ENCODE measurements at regions not wholly inside any gene's neighbourhood (a gene's known extent, or its start where the extent isn't known, plus 50 kb on each side); places are given as distances from the start of the nearest gene placed in this dataset.

- Histone ChIP-seq H3K36me3 (no peaks in the 10 kb centered on the region), H3K9ac (ENCODE audit: low read depth in 2 of 2, low read length in 2 of 2) (no peak overlapping the region), H3K27me3 (no peaks in the 10 kb centered on the region), H3K9me3 (no peaks in the 10 kb centered on the region), H3K4me3 (no peak overlapping the region), H3K4me1 (no peaks in the 10 kb centered on the region), H3K27ac (no peak overlapping the region)
- TF ChIP-seq, protein P1, sequence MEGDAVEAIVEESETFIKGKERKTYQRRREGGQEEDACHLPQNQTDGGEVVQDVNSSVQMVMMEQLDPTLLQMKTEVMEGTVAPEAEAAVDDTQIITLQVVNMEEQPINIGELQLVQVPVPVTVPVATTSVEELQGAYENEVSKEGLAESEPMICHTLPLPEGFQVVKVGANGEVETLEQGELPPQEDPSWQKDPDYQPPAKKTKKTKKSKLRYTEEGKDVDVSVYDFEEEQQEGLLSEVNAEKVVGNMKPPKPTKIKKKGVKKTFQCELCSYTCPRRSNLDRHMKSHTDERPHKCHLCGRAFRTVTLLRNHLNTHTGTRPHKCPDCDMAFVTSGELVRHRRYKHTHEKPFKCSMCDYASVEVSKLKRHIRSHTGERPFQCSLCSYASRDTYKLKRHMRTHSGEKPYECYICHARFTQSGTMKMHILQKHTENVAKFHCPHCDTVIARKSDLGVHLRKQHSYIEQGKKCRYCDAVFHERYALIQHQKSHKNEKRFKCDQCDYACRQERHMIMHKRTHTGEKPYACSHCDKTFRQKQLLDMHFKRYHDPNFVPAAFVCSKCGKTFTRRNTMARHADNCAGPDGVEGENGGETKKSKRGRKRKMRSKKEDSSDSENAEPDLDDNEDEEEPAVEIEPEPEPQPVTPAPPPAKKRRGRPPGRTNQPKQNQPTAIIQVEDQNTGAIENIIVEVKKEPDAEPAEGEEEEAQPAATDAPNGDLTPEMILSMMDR (IDR thresholded peaks at IDR 0.05): no peak
- intact Hi-C loops (cut with DNase I): no loop called here
- DNase-seq: no peak
These were observed 377.3 kb upstream of the MCTP2 start for GRCh38 chr15:93854088-93854487.

DNA sequence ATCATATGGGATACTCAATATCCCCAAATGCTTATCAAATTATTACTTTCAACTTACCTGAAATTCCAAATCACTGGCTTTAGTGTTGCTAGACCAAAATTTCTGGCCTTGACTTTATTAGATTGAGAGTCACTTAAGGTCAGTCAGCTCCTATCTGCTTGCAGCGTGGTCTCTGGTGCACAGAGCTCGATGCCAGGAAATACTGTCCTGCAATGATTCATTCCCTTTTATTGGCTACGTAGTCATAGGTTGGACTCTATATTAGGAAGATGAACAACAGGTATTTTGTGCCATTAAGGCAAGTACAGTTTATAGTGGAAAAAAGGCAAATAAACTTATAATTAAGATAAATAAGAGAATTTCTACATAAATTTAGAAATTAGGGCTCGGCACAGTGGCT, 378.6 kb upstream of the MCTP2 start:
- H3K36me3 ChIP-seq: no peaks in the 10 kb centered on the region
- no peaks in the 10 kb centered on the region for H3K9me3 ChIP-seq
- no peak overlapping the region for H3K9ac ChIP-seq (ENCODE audit: low read depth in 2 of 2, low read length in 2 of 2)
- no peak overlapping the region for H3K4me3 ChIP-seq
- intact Hi-C loops (cut with DNase I): no loop called here
- no peak overlapping the region for H3K27ac ChIP-seq
- H3K27me3 ChIP-seq: no peaks in the 10 kb centered on the region
- TF ChIP-seq, protein P1 (IDR thresholded peaks at IDR 0.05): no peak
- DNase-seq: no peak
- no peaks in the 10 kb centered on the region for H3K4me1 ChIP-seq

- DNase-seq: no peak
- H3K27ac ChIP-seq: no peak overlapping the region
These were observed 382.9 kb upstream of the MCTP2 start for GRCh38 chr15:93848490-93848889.

GRCh38 chr15:93848076-93848475, 383.3 kb upstream of the MCTP2 start:
- Histone ChIP-seq H3K4me1 (no peaks in the 10 kb centered on the region), H3K27me3 (no peaks in the 10 kb centered on the region), H3K4me3 (no peak overlapping the region), H3K36me3 (no peaks in the 10 kb centered on the region), H3K9ac (ENCODE audit: low read depth in 2 of 2, low read length in 2 of 2) (no peak overlapping the region), H3K27ac (no peak overlapping the region), H3K9me3 (no peaks in the 10 kb centered on the region)
- TF ChIP-seq, protein P1 (IDR thresholded peaks at IDR 0.05): no peak
- intact Hi-C loops (cut with DNase I): no loop called here
- no peak for DNase-seq

More at GRCh38 chr15:93848490-93848889, 382.9 kb upstream of the MCTP2 start:
- no peaks in the 10 kb centered on the region for H3K4me1 ChIP-seq
- H3K27me3 ChIP-seq: no peaks in the 10 kb centered on the region
- H3K36me3 ChIP-seq: no peaks in the 10 kb centered on the region
- intact Hi-C loops (cut with DNase I): no loop called here
- H3K4me3 ChIP-seq: no peak overlapping the region
- no peak overlapping the region for H3K9ac ChIP-seq (ENCODE audit: low read depth in 2 of 2, low read length in 2 of 2)
- TF ChIP-seq, protein P1 (IDR thresholded peaks at IDR 0.05): no peak
- no peaks in the 10 kb centered on the region for H3K9me3 ChIP-seq

- Histone ChIP-seq H3K4me1 (no peaks in the 10 kb centered on the region), H3K4me3 (no peak overlapping the region), H3K36me3 (no peaks in the 10 kb centered on the region), H3K27me3 (no peaks in the 10 kb centered on the region), H3K9me3 (no peaks in the 10 kb centered on the region), H3K27ac (no peak overlapping the region), H3K9ac (ENCODE audit: low read depth in 2 of 2, low read length in 2 of 2) (no peak overlapping the region)
- TF ChIP-seq, protein P1 (IDR thresholded peaks at IDR 0.05): no peak
- DNase-seq: no peak
- intact Hi-C loops (cut with DNase I): no loop called here
These were observed 385.2 kb upstream of the MCTP2 start for GRCh38 chr15:93846148-93846547.

DNA sequence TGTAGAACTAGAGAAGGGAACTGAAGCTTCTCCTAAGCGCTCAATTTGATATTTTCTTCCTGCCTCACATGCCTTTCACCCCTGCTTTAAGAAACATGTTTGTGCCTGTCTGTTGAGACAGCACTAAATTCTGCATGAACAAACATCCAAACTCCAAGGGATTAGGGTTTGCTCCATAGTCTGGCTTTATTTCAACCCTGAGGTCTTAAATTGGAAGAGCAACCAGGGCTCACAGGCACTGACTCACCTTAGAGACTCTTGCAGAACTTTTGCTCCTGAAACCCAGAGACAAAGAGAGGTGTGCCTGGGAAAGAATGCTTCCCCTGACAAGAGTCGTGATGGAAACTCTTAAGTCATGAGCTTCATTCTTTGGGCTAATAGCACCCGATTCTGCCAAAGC, 393.9 kb upstream of the MCTP2 start:
- Histone ChIP-seq H3K9me3 (no peaks in the 10 kb centered on the region), H3K27ac (no peak overlapping the region), H3K9ac (ENCODE audit: low read depth in 2 of 2, low read length in 2 of 2) (no peak overlapping the region), H3K4me3 (no peak overlapping the region), H3K4me1 (no peaks in the 10 kb centered on the region), H3K36me3 (no peaks in the 10 kb centered on the region), H3K27me3 (no peaks in the 10 kb centered on the region)
- DNase-seq: no peak
- intact Hi-C loops (cut with DNase I): no loop called here
- TF ChIP-seq, protein P1 (IDR thresholded peaks at IDR 0.05): no peak
